ENCODE measurements at regions not wholly inside any gene's neighbourhood (a gene's known extent, or its start where the extent isn't known, plus 50 kb on each side); places are given as distances from the start of the nearest gene placed in this dataset.

- DNase-seq = no peak
Measured at GRCh38 chr17:12537436-12537835, 128.3 kb upstream of the MYOCD start.

GRCh38 chr17:12538003-12538402 lies 127.7 kb upstream of the MYOCD start:
- no peak for DNase-seq

DNA sequence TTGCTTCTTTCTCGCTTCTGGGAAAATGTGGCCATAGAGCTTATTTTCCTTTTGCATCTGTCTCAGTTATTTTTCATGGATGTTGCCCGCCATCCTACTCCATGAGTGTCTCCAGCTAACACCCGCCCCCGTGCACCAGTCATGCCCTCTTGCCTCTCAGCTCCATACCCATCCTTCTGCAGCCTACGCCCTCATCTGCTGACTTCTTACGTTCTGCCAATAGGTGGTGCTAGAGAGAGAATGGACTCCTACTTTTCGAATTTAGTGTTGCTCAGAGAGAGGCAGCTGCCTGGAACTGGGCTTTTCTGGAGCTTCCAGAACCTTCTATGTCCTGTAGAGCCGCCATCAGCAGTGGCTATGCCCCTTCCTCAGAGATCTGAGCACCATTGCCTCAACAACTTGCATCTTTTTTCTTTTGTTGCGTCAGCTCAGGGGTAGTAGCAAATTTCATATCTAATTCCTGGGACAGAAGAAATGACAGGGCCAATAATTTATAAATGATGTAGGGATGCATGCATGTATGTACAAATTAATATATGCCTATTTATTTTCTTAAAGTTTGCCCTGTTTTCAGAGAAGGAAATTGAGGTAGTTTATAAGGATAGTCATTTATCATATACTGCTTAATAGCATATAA lies 119.7 kb upstream of the MYOCD start:
- no peak for DNase-seq

GRCh38 chr17:12546983-12547382 lies 118.7 kb upstream of the MYOCD start:
- no peak for DNase-seq

DNA sequence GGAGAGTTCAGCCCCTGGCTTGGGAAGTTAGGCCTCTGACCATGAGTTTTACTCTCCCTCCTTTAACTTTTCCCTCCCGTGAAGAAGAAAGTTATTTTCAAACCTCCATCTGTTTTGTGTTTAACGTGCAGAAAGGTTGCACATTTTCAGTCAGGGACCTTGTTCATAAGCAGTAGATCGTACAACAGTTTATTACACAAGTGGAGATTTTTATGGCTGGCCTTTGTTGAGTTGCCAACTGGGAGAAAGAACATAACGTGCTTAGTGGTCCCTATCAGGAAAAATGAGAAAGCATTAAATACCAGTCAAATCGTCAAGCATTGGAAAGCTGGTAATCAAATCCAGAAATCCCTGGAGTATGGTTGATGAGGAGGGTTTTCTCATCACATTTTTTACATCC lies 117.9 kb upstream of the MYOCD start:
- no peak for DNase-seq

DNA sequence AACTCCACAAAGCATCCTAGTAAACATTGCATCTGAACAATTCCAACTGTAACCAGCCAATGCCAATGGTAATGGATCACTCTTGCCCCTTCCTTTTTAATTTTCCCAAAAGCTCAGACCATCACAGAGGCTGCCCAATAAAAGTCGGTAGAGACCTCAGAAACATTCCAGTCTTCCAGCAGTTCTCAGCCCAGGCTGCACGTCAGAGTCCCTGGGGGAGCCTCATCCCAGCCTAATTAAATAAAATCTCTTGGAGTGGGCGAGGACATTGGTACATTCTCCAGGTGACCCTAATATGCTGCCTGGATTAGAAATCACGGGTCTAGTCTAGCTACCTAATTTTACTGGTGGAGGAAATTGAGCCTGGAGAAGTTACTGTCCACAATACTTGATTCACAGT lies 117.1 kb upstream of the MYOCD start:
- DNase-seq = no peak

DNA sequence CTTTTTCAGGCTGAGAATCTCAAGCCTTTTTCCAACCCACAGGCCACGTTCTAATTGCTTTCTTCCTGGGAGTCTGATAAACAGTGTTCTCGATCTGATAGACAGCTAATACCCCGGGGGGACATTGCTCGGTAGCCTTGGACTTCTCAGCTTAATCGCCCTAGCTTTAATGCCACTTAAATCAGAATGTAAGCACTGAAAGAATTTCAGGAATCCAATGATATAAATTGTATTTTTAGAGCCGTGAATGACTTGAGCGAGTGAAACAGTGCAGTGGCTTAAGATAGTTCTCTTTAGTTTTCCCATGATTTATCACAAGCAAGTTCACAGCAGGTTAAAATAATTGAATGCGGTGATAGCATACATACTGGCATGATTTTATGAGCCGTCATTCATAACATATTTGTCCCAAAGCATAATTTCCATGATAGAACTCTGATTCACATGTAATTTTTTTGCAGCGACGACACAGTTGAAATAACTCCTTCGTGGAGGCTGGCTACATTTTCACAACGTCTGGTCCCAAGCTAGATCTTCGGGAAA lies 116.1 kb upstream of the MYOCD start:
- no peak for DNase-seq

DNA sequence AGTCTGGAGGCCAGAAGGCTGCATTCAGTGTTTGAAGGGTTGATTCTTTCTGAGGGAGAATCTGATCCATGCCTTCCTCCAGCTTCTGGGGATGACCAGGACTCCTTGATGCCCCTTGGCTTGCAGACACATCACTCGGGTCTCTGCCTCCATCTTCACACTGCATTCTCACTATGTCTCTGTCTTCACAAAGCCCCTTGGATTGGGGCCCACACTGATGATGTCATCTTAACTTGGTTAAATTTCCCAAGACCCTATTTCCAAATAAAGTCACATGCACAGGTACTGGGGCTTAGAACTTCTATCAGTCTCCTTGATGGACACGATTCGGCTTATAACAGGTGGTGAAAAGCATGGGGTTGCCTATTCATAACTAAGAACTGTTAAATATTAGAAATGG lies 112.1 kb upstream of the MYOCD start:
- no peak for DNase-seq

GRCh38 chr17:12554251-12554650 lies 111.4 kb upstream of the MYOCD start:
- DNase-seq = no peak

GRCh38 chr17:12566291-12566690 lies 99.4 kb upstream of the MYOCD start:
- no peak for DNase-seq

- DNase-seq = no peak
Measured at GRCh38 chr17:12567077-12568053, 98.3 kb upstream of the MYOCD start.

- DNase-seq = no peak
Measured at GRCh38 chr17:12568358-12569251, 97.1 kb upstream of the MYOCD start.

- no peak for DNase-seq
Measured at GRCh38 chr17:12571606-12572005, 94.1 kb upstream of the MYOCD start.

DNA sequence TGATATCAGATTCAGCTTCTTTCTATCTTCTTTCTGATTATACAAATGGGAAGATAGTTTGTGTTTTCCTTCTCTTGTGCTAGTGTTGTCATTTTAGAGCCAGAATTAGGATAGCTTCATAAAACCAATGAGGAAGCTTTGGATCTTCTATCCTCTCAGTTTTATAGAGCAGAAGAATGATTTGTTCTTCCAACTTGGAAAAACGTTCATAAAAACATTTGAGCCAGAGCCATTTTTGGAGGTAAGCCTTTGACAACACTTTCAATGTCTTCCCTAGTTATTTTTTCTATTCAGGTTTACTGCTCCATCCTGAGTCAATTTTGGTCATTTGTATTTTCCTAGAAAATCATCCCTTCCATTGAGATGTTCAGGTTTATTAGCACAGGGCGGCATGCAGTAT lies 91.2 kb upstream of the MYOCD start:
- DNase-seq = no peak

GRCh38 chr17:12575641-12576040 lies 90.0 kb upstream of the MYOCD start:
- DNase-seq = no peak

- no peak for DNase-seq
Measured at GRCh38 chr17:12579288-12579687, 86.4 kb upstream of the MYOCD start.

DNA sequence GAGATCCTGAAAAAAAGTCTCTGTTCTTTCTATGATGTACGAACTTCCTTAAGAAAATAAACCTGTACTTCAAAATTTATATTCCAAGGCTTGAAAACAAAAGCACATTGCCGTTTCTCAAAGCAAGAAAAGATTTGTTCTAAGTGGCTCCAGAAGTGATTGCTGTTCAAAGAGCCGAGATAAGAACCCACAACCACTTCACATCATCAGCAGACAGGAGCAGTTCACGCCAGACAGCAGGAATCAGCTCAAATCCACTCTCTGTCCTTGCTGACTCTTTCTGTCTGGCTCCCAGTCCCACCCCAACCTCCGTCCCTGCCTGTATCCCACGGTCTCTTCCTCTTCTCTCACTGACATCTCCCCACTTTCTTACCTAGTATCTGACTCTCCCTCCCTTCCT lies 85.0 kb upstream of the MYOCD start:
- DNase-seq = no peak

- no peak for DNase-seq
Measured at GRCh38 chr17:12584727-12585126, 81.0 kb upstream of the MYOCD start.

DNA sequence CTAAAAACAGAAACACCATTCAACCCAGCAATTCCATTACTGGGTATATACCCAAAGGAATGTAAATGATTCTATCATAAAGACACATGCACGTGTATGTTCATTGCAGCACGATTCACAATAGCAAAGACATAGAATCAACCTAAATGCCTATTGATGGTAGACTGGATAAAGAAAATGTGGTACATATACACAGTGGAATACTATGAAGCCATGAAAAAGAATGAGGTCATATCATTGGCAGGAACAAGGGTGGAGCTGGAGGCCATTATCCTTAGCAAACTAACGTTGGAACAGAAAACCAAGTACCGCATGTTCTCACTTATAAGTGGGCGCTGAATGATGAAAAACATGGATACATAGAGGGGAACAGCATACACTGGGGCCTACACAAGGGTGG lies 77.2 kb upstream of the MYOCD start:
- DNase-seq = no peak

DNA sequence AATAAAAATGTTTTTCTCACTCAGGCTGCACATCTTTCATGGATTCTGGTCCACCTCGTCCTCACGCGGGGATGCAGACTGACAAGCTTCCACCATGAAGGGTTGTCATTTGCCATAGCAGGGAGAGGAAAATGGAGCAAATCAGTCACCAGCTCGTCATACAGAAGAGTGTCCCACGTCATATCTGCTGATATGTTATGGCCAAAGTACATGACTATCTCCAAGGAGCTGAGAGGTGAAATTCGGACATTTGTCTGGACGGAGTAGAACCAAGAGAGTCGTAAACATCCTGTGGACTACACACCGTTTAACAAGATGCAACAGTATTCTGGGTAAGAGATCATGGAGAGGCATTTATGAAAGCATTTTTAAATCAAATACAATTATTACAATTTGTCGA lies 75.3 kb upstream of the MYOCD start:
- no peak for DNase-seq

DNA sequence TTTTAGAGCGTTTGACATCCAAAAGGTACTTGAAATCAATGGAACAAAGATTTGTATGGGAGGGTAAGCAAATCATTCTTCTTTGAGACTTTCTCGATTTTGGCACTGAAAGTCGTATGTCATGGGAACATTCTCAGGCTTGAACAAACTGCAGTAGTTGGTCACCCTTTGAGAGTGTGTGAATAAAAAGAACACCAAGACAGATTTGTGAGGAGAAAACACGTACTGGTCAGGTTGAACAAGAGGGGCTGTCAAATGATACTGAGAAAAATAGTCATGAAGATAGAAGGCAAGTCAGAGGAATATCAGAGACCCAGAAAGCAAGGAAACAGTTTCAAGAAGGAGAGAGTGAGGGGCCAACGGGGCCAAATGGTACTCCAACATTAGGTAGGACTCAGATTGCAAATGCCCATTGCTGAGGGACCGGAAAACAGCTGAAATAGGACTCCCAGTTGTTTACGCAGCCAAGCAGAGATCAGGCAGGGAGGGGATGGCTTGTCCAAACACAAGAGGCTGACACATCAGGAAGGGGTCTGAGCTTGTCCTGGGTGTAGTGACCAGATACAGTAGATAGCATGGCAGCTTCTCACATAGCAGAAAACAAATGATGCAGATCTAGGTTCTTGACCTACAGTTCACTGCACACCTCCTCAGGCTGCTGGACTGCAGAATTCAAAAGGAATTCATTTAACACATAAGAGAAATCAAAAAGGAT lies 74.5 kb upstream of the MYOCD start:
- DNase-seq = no peak

DNA sequence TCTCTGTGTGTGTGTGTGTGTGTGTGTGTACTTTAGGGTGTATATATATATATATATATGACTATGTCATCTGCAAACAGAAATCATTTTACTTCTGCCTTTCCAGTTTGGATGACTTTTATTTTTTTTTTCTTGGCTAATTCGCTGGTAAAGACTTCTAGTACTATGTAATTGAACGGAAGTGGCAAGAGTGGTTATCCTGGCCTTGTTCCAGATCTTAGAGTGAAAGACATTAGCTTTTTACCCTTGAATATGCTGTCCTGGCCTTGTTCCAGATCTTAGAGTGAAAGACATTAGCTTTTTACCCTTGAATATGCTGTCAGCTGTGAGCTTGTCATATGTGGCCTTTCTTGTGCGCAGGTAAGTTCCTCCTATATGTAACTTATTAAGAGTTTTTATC lies 72.7 kb upstream of the MYOCD start:
- no peak for DNase-seq
